NCI-H748 treated with DMSO at 0.1 percent for 48 hours (cell line): ENCODE measurements at regions not wholly inside any gene's neighbourhood (a gene's known extent, or its start where the extent isn't known, plus 50 kb on each side); places are given as distances from the start of the nearest gene placed in this dataset.
A peak's percentile ranks its signal among the peaks of the same experiment; 100 is the strongest.

Experiments used
- DNase-seq: peaks from one replicate; lab custom pipeline; 2025; lab: John Stamatoyannopoulos, UW

DNA sequence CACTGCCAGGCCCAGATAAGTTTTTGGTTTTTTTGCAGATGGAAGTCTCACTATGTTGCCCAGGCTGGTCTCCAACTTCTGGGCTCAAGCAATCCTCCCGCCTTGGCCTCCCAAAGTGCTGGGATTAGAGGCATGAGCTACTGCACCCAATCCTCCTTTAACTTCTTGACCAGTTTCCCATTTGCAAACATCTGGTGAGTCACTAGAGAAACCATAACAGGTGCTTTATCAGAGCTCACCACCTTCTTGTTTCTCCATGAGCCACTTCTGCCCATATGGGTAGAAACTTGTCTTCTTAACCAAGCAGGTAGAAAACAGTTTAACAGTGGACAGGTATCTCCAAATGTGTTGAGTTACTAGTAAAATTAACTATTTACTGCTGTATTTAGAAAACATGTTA, 128.4 kb upstream of the AP1S2 start:
- DNase-seq = no peak

DNA sequence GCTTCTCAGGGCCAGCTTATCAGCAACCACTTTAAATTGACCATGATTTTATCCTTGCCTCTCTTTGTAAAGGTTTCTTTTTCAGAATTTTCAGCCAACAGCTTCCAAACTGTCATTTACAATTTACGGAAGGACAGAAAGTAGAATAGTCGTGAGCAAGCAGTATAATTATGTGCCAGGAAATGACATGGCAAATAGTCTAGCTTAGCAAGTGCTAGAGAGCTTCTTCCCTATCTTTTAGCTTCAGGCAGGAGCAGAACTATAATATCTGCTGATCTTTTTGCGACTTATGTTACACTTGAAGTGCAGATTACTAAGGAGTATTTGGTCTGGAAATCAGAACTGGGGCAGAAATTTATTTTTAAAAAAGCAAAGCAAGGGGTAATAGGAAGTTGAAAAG, 123.0 kb upstream of the AP1S2 start:
- DNase-seq = no peak

DNA sequence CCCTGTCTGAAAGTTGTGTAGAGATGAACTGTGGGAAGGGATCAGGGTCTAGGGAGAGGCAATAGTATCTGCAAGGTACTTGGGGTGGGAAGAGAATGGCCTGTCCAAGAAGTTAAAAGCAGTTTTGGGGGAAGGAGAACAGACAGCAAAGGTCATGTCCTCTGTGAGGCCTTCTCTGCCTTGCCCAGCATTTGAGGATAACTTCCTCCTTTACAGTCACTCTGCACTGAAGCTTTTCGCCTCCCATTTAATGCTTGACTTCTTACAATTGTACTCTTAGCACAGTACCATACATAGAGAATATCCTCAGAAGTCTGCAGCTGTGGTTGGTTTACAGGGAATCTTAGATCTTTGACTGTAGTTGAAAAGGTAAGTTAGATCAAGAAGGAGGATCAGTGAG, 121.8 kb upstream of the AP1S2 start:
- no peak for DNase-seq

DNA sequence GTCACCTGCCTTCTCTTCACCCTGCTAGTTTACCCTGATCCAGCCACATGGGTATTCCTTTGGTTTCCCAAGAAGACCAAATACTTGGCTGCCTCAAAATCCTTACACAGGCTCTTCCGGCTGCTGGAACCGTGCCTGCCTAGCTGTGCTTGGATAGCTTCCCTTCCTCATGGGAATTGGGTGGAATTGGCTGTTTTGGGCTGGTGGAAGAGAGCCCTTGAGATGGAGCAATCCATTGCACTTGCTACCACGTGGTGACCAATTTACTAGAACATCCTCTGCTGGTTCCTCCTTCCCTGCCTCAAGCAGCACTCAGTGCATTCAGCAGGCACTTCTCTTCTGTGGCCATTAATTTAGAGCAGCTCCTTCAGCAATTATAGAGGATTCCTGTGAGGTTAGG, 119.3 kb upstream of the AP1S2 start:
- no peak for DNase-seq

DNA sequence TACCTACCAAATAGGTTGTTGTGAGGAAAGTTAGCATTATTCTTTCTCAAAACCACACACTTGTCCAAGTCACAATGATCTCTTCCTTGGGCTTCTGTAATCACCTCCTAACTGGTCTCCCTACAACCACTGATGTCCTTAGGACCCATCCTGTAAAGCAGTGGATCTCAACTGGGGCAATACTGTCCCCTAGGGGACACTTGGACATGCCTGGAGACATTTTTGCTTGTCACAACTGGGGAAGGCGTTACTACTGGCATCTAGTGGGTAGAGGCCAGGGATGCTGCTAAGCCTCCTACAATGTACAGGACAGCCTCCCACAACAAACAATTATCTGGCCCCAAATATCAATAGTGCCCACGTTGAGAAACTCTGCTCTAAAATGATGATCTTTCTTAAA, 118.7 kb upstream of the AP1S2 start:
- DNase-seq = no peak

DNA sequence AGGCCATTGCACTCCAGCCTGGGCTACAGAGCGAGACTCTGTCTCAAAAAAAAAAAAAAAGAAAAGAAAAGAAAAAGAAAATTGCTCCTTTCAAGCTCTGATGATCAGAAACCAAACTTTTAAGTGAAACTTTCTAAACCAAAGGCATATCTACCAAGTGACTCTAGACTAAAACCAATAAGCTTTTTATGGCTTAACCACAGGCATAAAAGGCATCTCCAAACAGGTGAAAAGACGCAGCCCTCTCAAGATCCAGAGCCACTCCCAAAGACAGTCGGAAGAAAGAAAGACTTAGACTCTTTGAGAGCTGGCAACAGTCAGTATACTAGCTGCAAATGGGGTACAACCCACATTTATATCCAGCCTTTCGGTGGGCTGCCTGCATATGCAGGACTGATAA, 117.1 kb upstream of the AP1S2 start:
- no peak for DNase-seq

DNA sequence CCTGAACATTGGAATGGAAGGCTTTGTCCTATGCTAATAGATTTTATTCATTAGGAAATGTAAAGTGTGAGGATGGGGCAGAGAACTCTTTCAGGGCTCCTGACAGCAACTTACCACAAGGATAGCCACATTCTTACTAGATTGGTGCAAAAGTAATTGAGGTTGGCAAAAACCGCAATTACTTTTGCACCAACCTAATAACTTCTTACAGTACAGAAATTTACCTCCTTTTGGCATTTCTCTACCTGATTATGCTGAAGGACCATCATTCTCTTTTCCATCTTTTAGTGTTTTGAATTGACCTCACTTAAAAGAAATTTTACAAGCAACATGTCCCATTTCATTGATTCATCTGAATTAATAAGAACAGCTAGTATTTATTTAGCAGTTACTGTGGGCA, 109.2 kb upstream of the AP1S2 start:
- DNase-seq = no peak

DNA sequence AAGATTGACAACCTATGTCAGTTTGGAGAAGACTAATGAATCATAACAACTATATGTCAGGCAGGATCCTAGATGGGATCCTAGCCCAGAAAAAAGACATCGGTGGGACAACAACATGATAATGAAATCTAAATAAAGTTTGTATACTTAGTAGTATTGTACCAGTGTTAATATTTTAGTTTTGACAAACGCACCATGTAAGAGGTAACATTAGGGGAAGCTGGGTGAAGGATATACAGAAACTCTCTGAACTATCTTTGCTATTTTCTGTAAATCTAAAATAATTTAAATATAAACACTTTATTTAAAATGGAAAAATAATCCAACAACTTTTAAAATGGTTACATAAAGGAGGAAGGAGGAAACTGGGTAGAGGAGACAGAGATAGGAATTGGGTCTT, 105.6 kb upstream of the AP1S2 start:
- no peak for DNase-seq

DNA sequence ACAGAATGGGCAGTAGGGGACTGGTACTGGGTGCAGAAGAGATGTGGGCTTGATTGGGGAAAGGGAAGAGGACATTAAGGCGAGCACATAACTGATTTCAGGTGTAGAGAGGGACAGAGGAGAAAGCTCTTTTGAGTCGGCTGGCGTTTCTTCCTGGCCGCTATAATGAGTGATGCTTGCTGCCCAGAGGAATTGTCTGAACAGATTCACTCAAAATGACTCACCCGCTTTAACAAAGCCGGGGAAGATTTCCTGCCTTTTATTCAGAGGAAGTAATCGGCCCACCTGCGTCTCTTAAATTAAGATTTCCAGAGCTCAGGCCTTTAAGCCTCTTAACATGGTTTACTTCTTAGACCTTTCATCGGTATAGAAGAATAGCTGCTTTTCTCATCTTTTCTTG, 102.1 kb upstream of the AP1S2 start:
- DNase-seq = no peak

DNA sequence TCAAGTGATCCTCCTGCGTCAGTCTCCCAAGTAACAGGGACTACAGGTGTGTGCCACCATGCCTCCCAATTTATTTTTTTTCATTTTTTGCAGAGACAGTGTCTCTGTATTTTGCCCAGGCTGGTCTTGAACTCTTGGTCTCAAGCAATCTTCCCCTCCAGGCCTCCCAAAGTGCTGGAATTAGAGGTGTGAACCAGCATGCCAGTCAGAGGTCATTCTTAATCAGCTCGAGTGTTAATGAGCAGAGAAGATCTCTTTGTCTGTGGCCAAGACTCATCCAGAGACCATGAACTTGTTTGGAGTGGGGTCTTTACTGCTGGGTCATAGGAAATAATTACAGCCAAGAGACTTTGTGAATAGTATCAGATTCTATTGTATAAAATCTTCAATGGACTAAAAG, 99.2 kb upstream of the AP1S2 start:
- no peak for DNase-seq

DNA sequence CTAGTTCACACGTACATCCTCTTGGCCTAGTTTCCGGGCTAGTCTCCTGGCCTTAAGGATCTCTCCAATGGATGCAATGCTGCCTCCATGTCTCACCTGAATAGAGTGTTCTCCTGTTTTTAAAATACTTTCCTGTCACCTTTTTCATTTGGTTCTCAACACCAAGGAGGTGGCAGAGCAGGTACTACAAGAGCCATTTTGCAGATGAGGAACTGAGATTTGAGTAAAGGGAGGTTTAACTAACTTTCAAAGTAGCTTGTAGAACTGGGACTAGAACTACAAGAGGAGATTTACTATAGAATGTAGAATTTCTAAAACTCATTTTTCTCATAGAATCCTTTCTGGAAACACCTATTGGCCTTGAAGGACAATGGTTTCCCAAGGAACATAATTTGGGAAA, 97.6 kb upstream of the AP1S2 start:
- no peak for DNase-seq

DNA sequence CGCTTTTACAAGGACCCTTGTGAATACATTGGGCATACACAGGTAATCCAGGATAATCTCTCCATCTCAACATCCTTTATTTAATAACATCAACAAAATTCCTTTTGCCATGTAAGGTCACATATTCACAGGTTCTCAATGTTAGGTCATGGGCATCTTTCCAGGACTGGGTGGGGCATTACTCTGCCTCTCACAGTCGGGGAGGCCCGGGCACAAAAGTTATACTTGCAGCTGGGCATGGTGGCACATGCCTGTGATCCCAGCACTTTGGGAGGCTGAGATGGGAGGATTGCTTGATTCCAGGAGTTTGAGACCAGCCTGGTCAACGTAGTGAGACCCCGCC, 93.7 kb upstream of the AP1S2 start:
- DNase-seq = no peak

DNA sequence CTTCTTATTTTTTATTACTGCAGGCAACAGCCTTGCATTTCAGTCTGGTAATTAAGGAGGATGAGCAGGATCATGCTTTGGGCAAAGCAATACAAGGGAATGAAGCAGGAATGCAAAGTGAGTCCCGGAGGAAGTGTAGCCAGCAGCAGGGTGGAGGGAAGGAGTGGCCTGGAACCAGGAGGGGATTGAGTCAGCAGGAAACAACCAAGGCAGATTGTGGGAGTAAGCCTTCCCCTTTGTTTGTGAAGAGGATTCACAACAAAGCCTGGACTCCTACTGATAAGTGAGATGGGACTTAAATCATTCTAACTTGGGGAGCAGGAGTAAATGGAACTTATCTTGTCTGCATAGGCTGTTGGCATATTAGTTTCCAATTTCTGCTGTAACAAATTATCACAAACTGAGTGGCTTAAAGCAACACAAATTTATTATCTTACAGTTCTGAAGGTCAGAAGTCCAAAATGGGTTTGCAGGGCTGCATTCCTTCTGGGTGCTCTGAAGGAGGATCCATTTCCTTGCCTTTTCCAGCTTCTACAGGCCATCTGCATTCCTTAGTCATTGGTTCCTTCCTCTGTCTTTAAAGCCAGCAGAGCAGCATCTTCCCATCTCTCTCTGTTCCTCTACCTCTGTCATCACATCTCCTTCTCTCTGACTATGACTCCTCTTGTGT, 93.2 kb upstream of the AP1S2 start:
- DNase-seq = no peak

DNA sequence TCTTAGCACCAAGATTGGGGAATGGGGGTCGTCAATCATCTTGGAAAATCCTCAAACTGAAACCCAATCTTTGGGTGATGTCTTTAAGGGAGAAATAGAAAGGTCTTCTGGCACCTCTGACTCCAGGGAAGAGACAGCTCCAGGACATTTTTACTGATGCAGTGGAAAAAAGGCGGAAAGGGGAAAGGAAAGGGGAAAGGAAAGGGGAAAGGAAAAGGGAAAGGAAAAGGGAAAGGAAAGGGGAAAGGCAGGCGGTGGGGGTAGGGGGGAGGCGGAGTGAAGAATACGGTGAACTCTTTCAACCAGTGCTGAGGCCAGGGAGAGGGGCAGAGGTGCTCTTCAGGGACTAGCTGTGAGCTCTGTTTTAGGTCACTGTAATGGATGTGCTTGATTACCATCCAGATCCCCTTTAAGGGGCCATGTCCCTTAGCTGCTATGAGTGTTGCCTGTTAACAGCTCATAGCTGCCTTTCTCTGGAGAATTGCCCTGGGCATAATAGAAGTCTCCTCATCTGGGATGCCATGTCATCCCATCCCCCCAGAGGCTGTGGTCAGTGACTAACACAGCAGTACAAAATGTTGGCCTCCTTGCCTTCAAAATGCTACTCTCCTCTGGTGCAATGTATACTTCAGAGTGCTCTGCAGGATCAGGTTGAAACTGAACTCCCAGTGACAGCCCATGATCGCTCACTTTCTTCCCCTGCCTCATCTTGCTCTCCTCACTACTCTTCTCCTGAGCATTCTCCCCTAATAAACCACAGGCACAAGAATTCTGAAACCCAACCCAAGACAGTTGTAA, 92.4 kb upstream of the AP1S2 start:
- DNase-seq = no peak

DNA sequence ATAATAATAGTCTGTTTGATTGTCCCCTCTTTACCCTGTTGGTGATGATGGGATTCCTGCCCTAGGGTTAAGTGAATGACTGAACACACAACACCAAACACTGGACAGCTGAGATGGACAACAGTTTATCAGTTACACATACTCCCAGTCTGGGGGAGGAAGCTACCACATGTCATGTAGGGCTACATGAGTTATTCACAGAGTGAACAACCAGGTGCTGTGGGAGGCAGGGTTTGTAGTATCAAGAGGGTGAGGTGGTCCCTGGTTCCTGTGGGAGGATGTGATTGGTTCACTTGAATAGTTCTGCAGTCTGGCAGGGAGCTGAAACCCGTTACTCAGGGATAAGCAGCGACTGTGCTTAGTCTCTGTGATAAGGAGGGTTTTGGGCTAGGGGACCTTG, 88.8 kb upstream of the AP1S2 start:
- DNase-seq = no peak

DNA sequence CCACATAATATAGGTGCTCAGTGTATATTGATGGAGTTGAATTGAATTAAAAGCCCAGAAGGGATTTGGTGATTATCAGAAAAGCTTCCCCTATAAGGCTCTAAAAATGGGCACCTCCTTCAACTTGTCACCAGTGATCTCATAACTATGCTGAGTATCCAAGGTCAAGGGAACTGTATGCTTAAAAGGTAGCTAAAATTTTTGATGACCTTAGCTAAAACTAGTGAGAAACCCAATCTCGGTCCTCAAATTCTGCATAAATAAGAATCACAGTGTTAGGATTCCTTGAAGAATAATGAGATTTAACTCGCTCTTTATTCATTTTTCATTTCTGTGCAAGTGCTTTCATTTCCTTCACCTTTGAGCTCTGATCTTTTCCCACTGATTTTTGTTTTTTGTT, 87.7 kb upstream of the AP1S2 start:
- DNase-seq = no peak

DNA sequence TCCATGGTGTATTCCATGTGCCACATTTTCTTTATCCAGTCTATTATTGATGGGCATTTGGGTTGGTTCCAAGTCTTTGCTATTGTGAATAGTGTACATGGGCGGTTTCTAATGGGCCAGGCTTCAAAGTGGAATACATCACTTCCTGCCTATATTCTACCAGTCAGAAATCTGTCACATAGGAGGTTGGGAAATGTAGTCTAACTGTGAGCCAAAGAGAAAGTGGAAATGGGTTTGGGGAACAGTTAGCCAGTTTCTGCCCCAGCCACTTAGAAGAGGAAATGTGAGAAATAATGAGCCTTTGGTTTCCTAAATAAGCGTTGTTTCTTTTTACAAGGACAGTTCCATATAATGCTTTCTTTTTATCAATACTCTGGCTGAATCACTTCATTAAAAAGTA, 85.1 kb upstream of the AP1S2 start:
- no peak for DNase-seq

DNA sequence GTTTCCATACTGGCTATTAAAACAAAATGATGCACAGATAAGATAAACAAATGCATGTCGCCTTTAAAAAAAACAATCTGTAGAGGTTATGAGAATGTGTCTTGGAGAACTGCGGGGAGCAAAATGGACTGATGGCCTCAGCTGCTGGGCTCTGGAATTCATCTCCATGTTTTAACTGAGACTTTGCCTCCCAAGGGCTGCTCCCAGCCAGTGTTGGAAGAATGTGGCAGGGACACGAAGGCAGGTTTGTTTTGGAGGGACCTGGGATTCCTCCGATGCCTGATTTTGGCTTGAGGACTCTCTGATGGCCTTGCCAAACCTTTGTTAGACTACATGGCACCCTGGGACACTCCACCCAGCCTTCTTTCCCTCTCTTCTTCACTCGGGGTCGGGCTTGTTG, 83.5 kb upstream of the AP1S2 start:
- DNase-seq = no peak

DNA sequence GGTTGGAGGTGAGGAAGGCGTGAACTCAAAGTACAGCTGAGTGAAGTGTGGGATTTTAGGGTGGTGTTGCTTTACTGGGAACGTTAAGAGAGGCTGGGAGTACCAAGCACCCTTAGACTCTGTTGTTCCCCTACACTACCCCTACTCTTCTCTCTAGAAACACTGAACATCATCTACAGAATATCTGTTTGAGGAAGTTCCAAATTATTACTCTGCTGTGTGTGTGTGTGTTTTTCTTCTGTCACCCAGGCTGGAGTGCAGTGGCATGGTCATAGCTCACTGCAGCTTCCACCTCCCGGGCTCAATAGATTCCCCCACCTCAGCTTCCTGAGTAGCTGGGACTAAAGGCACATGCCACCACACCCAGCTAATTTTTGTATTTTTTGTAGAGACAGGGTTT, 76.7 kb upstream of the AP1S2 start:
- DNase-seq = no peak

DNA sequence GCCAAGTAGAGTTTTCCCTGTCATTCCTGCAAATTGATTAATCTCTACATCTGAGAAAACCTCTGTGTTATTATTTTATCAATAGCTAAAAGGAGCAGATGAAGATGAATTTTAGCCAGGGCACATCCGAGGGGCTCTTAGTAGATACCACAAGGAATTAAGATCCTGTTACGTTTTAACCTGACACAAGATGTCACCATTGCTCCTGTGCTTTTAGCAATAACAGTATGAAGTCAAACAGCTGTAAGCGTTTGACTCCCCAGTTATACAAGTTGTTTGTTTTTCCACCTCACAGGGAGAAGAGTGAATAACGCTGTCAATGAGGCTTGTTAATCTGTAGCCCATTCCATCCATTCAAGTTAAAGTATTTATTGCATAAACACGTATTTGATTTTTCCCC, 76.0 kb upstream of the AP1S2 start:
- DNase-seq = peak; percentile 11

DNA sequence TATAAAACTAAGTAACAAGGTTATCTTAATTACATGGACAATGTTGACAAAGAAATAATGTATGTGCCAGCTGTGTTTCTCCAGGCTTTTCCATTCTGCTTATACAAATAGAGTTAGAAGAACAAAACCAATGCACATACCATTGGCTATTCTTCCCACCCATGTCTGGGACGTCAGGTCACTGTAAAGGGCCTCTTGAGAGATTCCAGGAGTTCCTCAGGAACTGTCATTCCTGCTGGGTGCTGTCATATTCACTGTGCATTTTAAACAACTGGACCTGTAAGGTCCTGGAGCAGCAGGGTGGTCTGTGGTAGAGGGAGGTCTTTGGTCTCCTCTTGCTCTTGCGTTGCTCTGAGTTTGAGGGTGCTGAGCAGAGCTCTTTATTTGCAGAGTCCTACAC, 74.6 kb upstream of the AP1S2 start:
- no peak for DNase-seq

DNA sequence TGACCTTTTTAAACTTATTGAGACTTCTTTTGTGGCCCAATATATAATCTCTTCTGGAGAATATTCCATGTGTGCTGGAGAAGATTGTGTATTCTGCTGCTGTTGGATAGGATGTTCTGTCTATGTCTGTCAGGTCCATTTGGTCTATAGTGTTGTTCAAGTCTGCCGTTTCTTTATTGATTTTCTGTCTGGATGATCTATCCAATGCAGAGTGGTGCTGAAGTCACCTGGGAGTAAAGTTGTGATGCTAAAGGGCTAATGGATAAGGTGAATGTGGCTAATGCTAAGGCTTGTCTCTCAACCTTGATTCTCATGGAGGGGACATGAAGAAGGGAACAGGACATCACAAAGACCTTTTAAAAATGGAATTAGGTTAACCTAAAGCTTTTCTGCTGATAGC, 72.0 kb upstream of the AP1S2 start:
- no peak for DNase-seq

DNA sequence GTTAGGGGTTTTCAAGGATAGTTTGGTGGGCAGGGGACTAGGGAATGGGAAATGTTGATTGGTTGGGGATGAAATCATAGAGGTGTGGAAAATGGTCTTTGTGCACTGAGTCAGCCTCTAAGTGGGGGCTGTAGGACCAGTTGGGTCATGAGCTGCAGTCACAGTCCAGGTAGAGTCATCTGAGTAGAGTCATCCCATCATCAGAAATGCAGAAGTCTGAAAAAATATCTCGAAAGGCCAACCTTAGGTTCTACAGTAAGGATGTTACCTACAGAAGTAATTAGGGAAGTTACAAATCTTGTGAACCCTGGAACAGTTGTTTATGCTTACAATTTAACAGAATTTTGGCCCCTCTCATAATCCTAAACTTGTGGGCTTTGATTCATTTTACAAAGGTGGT, 63.4 kb upstream of the AP1S2 start:
- DNase-seq = no peak

DNA sequence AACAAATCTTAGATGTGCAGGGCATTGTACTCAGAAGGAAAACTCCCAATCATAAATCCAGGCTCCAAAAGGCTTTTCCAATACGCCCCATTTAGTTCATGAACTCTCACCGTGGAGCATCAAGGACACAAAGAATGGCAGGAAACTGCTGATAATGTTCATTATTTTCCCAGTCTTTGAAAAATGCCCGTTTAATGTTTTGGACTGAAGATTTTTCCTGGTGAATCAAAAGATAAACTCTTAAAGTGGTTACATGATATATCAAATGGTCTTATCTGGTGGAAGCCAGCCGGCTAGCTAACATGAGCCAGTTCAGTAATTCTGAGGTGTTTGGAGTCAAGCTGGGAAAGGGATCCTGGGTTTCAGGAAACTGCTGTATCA, 62.1 kb upstream of the AP1S2 start:
- DNase-seq = no peak
